ENCODE measurements at regions not wholly inside any gene's neighbourhood (a gene's known extent, or its start where the extent isn't known, plus 50 kb on each side); places are given as distances from the start of the nearest gene placed in this dataset.
"Not testable (repeated sequence)": the region's sequence is repeated elsewhere in the genome, so short reads cannot be mapped to it uniquely, and the experiment has no call there.

DNA sequence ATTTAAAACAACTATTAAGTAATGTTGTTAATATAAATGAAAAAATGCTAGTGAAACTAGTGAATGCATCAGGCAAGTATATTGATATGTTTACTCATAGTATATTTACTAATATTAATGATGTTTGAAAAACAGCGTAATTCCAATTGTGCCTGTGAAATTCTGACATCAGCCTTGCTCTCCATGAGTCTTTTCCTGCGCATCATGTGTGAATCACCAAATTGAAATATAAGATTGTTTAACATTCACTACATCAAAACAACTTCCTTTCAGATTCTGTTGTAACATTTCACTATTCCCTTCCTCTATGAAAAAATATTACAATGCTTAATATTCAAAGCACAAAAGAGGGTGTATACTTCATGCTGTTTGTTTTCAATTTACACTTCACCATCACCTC lies 1995.9 kb upstream of the SEL1L start:
- DNase-seq, result no peak

- DNase-seq, result no peak
These were observed 1996.2 kb upstream of the FLRT2 start for GRCh38 chr14:83533734-83534133.

- DNase-seq, result no peak
These were observed 1994.9 kb upstream of the FLRT2 start for GRCh38 chr14:83534995-83535394.

- no peak for DNase-seq
These were observed 1994.5 kb upstream of the FLRT2 start for GRCh38 chr14:83535444-83535843.

GRCh38 chr14:83541147-83541546 lies 1988.8 kb upstream of the FLRT2 start:
- no peak for DNase-seq

DNA sequence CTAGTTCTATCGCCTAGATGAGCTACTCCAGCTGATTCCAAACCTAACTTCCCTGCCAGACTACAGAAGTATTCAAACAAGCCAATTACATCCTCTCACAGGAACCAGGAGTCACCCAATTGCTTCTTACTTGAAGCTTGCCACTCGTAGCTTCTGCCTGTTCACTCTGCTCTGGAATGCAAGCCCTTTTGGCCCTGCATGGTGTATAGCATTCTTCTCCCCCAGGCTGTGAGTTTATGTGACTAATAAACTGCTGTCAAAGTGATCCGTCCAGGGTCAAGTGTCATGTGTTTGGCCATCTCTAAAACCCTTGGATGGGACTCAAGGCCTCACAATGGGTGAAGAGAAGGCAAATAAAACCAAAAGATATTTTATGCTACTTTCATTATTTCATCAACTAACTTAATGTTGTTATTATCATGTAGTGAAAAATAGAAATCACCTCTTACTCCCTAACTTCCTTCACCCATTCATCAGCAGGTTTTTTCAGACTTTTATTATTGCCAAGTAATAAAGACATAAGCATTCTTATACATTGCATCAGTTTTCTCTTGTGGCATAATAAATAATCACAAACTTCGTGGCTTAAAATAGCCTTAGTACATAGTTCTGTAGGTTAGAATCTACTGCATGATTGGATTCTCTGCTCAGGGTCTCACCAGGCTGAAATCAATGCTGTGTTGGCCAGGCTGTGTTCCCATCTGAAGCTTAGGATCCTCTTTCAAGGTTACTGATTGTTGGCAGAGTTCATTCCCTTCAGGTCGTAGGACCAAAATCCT lies 1981.7 kb upstream of the FLRT2 start:
- no peak for DNase-seq

DNA sequence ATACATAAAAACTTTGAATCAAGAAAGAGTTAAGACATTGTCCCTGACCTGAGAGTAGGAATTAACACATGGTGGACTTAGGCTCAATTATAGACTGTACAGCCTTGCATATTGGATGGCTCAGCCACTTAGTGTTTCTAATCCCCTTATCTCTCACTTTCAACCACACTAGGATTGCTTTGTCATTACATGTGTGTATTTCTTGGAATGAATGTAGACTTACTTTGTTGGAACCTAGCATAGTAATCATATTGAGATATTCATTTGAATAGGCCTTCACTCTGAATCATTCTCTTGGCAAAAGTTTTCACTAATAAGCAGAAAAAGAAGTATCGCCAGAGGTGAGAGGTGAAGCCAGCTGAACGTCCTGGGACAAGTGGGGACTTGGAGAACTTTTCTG lies 1973.9 kb upstream of the FLRT2 start:
- DNase-seq, result no peak

- no peak for DNase-seq
These were observed 1973.0 kb upstream of the FLRT2 start for GRCh38 chr14:83556746-83557453.

DNA sequence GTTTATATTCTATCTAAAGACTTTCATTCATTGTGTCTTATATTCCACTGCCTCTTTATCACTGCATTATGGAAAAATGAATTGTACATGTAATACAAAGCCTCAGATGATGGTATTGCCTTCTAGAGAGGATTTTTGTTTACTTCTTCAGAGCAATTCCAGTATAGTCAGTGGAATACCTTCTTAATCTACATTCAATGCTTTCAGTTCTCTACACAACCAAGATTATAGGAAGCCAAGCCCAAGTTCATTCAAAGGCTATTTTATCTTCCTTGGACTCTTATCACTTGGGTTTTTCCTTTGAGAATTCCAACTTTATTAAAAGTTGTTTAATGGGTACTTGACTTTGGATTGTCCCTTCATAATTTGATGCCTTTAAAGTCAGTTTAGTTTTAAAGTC lies 1971.0 kb upstream of the FLRT2 start:
- no peak for DNase-seq

- DNase-seq, result no peak
These were observed 1970.2 kb upstream of the FLRT2 start for GRCh38 chr14:83559721-83560120.

DNA sequence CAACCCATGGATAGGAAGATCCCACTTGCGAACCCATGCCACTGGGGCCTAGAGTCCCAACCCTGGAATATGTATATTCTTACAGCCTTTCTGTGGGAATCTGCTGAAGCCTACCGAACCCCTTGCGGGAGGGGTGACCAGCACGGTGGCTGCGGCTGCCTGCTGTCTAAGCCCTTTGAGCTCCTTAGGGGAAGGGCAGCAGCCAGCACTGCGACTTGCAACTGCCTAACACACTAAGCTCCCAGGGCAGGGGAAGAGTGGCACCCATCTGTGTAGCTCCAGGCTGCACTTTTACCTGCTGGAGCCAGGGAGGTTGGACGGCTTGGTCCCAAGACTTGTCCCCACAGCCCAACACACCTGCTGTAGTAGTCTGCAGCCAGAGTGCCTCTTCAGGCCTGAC lies 1968.7 kb upstream of the FLRT2 start:
- DNase-seq, result no peak

DNA sequence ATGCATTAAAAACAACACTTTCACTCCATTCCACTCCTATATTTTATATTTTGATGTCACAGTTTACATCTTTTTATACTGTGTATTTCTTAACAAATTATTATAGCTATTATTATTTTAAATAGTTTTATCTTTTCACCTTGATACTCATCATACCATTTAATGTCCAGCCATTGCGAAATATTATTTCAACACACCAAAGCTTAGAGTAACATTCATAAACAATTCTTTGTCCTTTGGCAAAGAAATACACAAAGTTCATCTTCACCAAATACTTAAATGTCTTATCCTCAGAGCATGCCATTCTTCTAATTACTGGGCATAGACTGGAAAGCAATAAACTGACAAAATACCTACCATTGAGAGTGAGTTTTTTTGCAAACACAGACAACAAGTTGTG lies 1963.4 kb upstream of the FLRT2 start:
- DNase-seq, result no peak

DNA sequence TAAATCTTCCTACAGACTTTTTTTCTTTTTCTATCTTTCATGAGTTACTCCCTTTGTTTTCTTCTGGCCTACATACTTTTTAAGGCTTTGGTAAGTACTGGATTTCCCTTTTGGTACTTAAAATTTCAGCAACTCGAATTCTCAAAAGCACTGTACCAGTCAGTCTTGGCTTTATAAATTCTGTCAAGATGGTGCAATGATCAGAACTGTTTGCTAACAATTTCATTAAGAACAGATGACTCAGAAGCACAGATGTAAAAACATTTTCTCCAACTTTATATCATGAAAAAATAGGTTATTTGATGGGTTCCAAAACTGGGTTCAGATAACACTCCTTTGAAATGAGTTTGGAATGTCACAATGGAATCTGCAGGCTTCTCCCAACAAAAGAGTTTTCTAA lies 1961.8 kb upstream of the FLRT2 start:
- DNase-seq, result no peak

GRCh38 chr14:83575301-83575700 lies 1954.6 kb upstream of the FLRT2 start:
- DNase-seq, result no peak

DNA sequence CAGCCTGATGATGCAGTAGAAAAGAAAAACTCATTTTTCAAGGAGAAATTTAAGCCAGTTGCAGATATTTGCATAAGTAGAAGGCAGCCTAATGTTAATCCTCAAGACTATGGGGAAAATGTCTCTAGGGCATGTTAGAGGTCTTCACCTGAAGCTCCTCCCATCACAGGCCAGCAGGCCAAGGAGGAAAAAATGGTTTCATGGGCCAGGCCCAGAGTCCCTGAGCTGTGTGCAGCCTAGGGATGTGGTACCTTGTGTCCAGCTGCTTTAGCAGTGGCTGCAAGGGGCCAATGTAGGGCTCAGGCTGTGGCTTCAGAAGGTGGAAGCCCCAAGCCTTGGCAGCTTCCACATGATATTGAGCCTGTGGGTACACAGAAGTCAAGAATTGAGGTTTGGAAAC lies 1946.7 kb upstream of the FLRT2 start:
- no peak for DNase-seq

DNA sequence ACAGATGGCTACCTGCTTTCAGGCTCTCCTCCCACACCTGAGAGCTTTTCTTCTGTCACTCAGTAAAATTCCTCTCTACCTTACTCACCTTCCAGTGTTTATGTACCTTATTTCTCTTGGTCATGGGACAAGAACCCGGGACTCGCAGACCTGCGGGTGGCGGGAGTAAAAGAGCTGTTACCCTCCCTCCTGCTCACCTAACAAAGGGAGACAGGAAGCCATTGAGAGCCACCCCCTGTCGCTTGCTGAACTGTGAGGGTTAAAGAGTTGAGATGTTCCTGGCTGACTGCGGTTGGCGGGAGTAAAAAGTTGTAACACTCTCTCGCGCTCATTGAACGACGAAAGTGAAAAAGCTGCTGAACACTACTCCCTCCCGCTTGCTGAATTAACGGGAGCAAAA lies 1935.1 kb upstream of the FLRT2 start:
- DNase-seq, result no peak

DNA sequence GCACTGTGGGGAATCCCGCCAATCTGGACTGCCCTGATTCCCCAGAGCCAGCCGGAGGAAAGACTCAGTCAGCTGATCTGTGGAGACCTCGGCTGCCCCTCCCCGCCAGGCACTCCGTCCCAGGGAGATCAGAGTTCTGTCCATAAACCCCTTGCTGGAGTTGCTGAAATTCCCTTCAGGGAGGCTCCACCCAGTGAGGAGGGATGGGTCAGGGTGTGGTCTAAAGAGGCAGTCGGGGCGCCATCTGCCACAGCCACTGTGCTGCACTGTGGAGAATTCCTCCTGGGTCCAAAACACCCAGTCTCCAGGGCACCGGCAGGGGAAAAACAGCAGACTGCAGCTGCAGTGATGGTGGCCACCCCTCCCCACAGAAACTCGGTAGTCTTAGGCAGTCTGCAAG lies 1922.3 kb upstream of the FLRT2 start:
- DNase-seq, result no peak

- DNase-seq, result no peak
These were observed 1918.5 kb upstream of the FLRT2 start for GRCh38 chr14:83611491-83611890.

GRCh38 chr14:83611906-83612390 lies 1918.0 kb upstream of the FLRT2 start:
- no peak for DNase-seq

DNA sequence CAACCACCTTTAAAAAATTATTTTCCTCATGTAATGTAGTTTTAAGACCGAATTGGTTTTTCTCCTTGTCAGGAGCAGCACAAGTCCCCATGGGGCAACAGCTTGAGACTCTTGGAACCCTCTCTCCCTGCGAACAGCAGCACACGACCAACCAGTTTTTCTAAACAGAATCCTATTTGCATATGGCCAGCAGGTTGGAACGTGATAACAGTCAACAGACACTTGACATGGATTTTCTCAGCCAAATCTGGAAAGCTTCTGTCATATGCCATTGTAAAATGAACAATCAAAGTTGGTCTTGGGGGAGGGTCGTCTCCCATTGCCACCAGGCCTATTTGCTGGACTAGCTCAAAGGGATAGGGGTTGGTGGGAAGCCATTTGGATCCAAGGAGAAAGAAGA lies 1915.0 kb upstream of the FLRT2 start:
- no peak for DNase-seq

GRCh38 chr14:83624541-83624940 lies 1905.4 kb upstream of the FLRT2 start:
- no peak for DNase-seq

DNA sequence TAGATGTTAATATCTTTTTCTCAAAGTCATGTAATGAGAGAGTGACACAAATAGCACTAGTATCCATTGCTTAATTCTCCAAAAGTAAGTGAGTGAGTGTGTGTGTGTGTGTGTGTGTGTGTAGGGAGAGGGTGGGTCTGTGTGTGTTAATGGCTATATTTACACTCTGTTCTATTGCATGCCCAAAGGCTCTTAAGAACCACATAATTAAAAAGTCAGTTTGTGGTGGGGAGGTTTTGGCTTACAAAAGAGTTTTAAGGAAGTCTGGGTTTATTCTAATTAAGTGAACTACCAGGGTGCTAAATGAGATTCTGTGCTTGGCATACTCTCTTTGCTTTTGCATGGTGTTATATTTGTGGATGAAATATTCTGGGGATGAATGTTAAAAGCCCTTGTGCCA lies 1897.6 kb upstream of the FLRT2 start:
- DNase-seq, result no peak

DNA sequence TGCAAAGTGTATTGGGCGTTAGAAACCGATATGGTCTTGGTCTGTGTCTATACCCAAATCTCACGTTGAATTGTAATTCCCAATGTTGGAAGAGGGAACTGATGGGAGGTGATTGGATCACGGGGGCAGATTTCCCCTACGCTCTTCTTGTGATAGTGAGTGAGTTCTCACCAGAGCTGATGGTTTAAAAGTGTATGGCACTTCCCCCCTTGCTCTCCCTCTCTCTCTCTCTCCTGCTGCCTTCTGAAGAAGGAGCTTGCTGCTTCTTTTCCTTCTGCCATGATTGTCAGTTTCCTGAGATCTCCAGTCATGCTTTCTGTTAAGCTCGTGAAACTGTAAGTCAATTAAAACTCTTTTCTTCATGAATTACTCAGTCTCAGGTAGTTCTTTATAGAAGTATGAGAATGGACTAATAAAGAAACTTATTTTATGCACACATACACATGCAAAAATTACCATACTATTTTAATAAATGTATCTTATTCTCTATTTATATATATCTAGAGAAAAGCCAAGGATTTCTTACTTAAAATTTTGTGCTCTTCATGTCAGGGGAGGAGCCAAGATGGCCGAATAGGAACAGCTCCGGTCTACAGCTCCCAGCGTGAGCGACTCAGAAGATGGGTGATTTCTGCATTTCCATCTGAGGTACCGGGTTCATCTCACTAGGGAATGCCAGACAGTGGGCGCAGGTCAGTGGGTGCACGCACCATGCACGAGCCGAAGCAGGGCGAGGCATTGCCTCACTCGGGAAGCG lies 1891.0 kb upstream of the FLRT2 start:
- no peak for DNase-seq

DNA sequence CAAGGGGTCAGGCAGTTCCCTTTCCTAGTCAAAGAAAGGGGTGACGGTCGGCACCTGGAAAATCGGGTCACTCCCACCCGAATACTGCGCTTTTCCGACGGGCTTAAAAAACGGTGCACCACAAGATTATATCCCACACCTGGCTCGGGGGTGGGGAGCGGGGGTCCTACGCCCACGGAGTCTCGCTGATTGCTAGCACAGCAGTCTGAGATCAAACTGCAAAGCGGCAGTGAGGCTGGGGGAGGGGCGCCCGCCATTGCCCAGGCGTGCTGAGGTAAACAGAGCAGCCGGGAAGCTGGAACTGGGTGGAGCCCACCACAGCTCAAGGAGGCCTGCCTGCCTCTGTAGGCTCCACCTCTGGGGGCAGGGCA lies 1890.5 kb upstream of the FLRT2 start:
- DNase-seq, result not testable (repeated sequence)

Measured in stimulated activated CD4-positive, alpha-beta T cell treated with anti-CD3 and anti-CD28 coated beads, Interleukin-2, amount 100 ng/mL, for 24 hours (primary cell).